ENCODE measurements at regions not wholly inside any gene's neighbourhood (a gene's known extent, or its start where the extent isn't known, plus 50 kb on each side); places are given as distances from the start of the nearest gene placed in this dataset.

DNA sequence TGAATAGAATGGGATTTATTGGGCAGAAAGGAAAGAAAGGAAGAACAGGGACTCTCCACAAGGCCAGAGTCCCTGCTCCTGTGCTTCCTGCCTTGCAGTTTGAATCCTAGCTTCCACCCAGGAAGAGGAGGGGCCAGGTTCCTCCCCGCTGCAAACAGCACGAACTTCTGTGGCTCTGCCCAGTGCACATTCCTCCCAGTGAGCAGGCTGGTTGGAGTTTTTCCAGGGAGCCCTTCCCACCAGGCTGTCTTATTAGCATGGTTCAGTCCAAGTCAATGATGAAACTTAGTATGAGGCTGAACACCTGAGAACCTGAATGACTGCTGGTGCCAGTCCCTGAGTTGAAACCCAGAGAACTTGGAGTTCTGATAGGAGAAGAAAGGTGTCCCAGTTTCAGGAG, 247.2 kb downstream of the DUSP10 start:
- H3K27ac ChIP-seq (ENCODE audit: low read depth, low read length), result no peak overlapping the region

GRCh38 chr1:221497046-221497445, 244.8 kb downstream of the DUSP10 start:
- no peaks in the 10 kb centered on the region for H3K9me3 Mint-ChIP-seq
- Histone ChIP-seq H3K27me3 (ENCODE audit: insufficient read depth, low read length) (no peaks in the 10 kb centered on the region), H3K36me3 (ENCODE audit: insufficient read depth, low read length) (no peaks in the 10 kb centered on the region), H3K9me3 (ENCODE audit: control insufficient read depth in 1 of 2, low read length in 2 of 2) (no peaks in the 10 kb centered on the region), H3K4me3 (ENCODE audit: low read length in 2 of 2) (no peak overlapping the region), H3K4me1 (ENCODE audit: insufficient read depth, low read length) (no peaks in the 10 kb centered on the region), H3K27ac (ENCODE audit: low read depth, low read length) (no peak overlapping the region)
- H3K27ac Mint-ChIP-seq, result no peak overlapping the region
- no peak overlapping the region for H3K4me3 Mint-ChIP-seq
- DNase-seq, result no peak
- intact Hi-C loops (cut with micrococcal nuclease), result no loop called here
- ChIA-PET CTCF (ENCODE audit: partially characterized antibody) (no interaction called here), POLR2A (ENCODE audit: partially characterized antibody) (no interaction called here)
- peaks cover 3 to 8% of the 10 kb centered on the region in 2 donors for H3K27me3 Mint-ChIP-seq
- no peaks in the 10 kb centered on the region for H3K4me1 Mint-ChIP-seq
- H3K36me3 Mint-ChIP-seq, result no peaks in the 10 kb centered on the region

More for the DNA sequence above, 247.2 kb downstream of the DUSP10 start:
- CTCF ChIA-PET (ENCODE audit: partially characterized antibody), result interaction anchor here (0.9 kb wide), 1 partner anchor 601 kb away, joined by 3 read pairs; no protein-coding TSS in a partner anchor
- Histone ChIP-seq H3K9me3 (ENCODE audit: control insufficient read depth in 1 of 2, low read length in 2 of 2) (no peaks in the 10 kb centered on the region), H3K4me1 (ENCODE audit: insufficient read depth, low read length) (no peaks in the 10 kb centered on the region), H3K4me3 (ENCODE audit: low read length in 2 of 2) (no peak overlapping the region), H3K27me3 (ENCODE audit: insufficient read depth, low read length) (no peaks in the 10 kb centered on the region), H3K36me3 (ENCODE audit: insufficient read depth, low read length) (no peaks in the 10 kb centered on the region)
- no peak for DNase-seq
- Mint-ChIP-seq H3K9me3 (no peaks in the 10 kb centered on the region), H3K27ac (no peak overlapping the region), H3K27me3 (peaks cover 3% of the 10 kb centered on the region in 2 donors), H3K4me3 (no peak overlapping the region), H3K36me3 (no peaks in the 10 kb centered on the region), H3K4me1 (no peaks in the 10 kb centered on the region)
- intact Hi-C loops (cut with micrococcal nuclease), result no loop called here
- POLR2A ChIA-PET (ENCODE audit: partially characterized antibody), result no interaction called here

DNA sequence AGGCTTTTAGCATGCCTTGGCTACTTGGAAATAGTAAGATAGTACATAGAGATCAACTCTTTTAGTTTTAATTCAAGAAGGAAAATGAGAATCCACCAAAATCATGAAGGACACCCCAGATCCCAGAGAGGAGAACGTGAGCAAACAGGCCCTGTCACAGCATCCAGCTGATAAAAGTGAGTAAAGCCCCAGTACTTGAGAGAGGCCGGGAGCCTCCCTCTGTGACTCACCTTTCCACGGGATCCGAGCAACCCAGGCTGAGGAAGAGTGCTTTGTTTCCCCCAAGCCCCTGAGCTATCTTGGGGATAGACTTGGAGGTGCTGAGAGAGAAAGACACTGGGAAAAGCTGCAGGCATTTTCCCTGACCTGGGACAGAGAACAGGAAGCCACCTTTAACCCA, 238.6 kb downstream of the DUSP10 start:
- ChIA-PET POLR2A (ENCODE audit: partially characterized antibody) (no interaction called here), CTCF (ENCODE audit: partially characterized antibody) (no interaction called here)
- intact Hi-C loops (cut with micrococcal nuclease), result no loop called here
- H3K27ac Mint-ChIP-seq, result peak overlapping the region in 1 of 7 donors; percentile 66
- Histone ChIP-seq H3K4me1 (ENCODE audit: insufficient read depth, low read length) (no peaks in the 10 kb centered on the region), H3K4me3 (ENCODE audit: low read length in 2 of 2) (no peak overlapping the region), H3K27me3 (ENCODE audit: insufficient read depth, low read length) (no peaks in the 10 kb centered on the region), H3K9me3 (ENCODE audit: control insufficient read depth in 1 of 2, low read length in 2 of 2) (no peaks in the 10 kb centered on the region), H3K27ac (ENCODE audit: low read depth, low read length) (no peak overlapping the region), H3K36me3 (ENCODE audit: insufficient read depth, low read length) (no peaks in the 10 kb centered on the region)
- H3K4me3 Mint-ChIP-seq, result no peak overlapping the region
- peaks cover 6 to 36% (median 23%) of the 10 kb centered on the region in 8 donors for H3K9me3 Mint-ChIP-seq
- peaks cover 6 to 7% of the 10 kb centered on the region in 2 donors for H3K27me3 Mint-ChIP-seq
- DNase-seq, result no peak
- peaks cover 5 to 7% of the 10 kb centered on the region in 2 donors for H3K36me3 Mint-ChIP-seq
- no peaks in the 10 kb centered on the region for H3K4me1 Mint-ChIP-seq

- no peaks in the 10 kb centered on the region for H3K27me3 ChIP-seq (ENCODE audit: insufficient read depth, low read length)
- intact Hi-C loops (cut with micrococcal nuclease), result no loop called here
- H3K4me3 ChIP-seq (ENCODE audit: low read length in 2 of 2), result no peak overlapping the region
- no peak for DNase-seq
- peaks cover 0 to 1% (median 0%) of the 10 kb centered on the region in 4 donors for H3K4me1 Mint-ChIP-seq
- peaks cover 5 to 7% of the 10 kb centered on the region in 2 donors for H3K36me3 Mint-ChIP-seq
- H3K27ac Mint-ChIP-seq, result peak overlapping the region in 1 of 7 donors; percentile 59
- H3K36me3 ChIP-seq (ENCODE audit: insufficient read depth, low read length), result no peaks in the 10 kb centered on the region
- no peaks in the 10 kb centered on the region for H3K9me3 ChIP-seq (ENCODE audit: control insufficient read depth in 1 of 2, low read length in 2 of 2)
- H3K4me3 Mint-ChIP-seq, result no peak overlapping the region
- no peaks in the 10 kb centered on the region for H3K4me1 ChIP-seq (ENCODE audit: insufficient read depth, low read length)
- POLR2A ChIA-PET (ENCODE audit: partially characterized antibody), result no interaction called here
- CTCF ChIA-PET (ENCODE audit: partially characterized antibody), result no interaction called here
- H3K9me3 Mint-ChIP-seq, result peaks cover 6 to 22% (median 19%) of the 10 kb centered on the region in 8 donors
- peaks cover 0 to 7% of the 10 kb centered on the region in 2 donors for H3K27me3 Mint-ChIP-seq
- H3K27ac ChIP-seq (ENCODE audit: low read depth, low read length), result no peak overlapping the region
These were observed 232.1 kb downstream of the DUSP10 start for GRCh38 chr1:221509575-221510355.

- H3K36me3 Mint-ChIP-seq, result no peaks in the 10 kb centered on the region
- no peak overlapping the region for H3K4me3 ChIP-seq (ENCODE audit: low read length in 2 of 2)
- no peaks in the 10 kb centered on the region for H3K27me3 Mint-ChIP-seq
These were observed 230.9 kb downstream of the DUSP10 start for GRCh38 chr1:221510793-221511503.

DNA sequence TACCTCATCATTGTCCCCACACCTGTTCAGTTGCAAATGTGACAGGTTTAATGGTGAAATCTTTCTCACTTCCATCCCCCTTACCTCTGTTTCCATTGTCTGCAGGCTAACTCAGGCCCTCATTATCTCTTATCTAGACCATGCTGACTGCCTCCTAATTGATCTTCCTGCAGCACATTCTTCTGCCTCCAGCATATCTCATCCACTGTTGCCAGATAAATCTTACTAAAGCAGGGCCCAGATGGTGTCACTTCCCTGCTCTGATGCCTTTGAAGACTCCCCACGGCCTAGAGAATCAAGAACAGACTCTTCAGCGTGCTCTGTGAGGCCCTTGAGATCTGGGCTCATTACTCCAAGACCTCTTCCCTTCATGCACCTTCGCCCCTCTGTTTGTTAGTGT, 230.1 kb downstream of the DUSP10 start:
- no peaks in the 10 kb centered on the region for H3K27me3 Mint-ChIP-seq
- POLR2A ChIA-PET (ENCODE audit: partially characterized antibody), result no interaction called here
- CTCF ChIA-PET (ENCODE audit: partially characterized antibody), result no interaction called here

More at GRCh38 chr1:221510793-221511503, 230.9 kb downstream of the DUSP10 start:
- Histone ChIP-seq H3K9me3 (ENCODE audit: control insufficient read depth in 1 of 2, low read length in 2 of 2) (no peaks in the 10 kb centered on the region), H3K27ac (ENCODE audit: low read depth, low read length) (no peak overlapping the region), H3K36me3 (ENCODE audit: insufficient read depth, low read length) (no peaks in the 10 kb centered on the region), H3K4me1 (ENCODE audit: insufficient read depth, low read length) (no peaks in the 10 kb centered on the region), H3K27me3 (ENCODE audit: insufficient read depth, low read length) (no peaks in the 10 kb centered on the region)
- POLR2A ChIA-PET (ENCODE audit: partially characterized antibody), result no interaction called here
- no peak overlapping the region for H3K27ac Mint-ChIP-seq
- DNase-seq, result no peak
- CTCF ChIA-PET (ENCODE audit: partially characterized antibody), result no interaction called here
- intact Hi-C loops (cut with micrococcal nuclease), result no loop called here
- peaks cover 0 to 12% (median 8%) of the 10 kb centered on the region in 8 donors for H3K9me3 Mint-ChIP-seq
- H3K4me1 Mint-ChIP-seq, result peaks cover 0 to 1% (median 0%) of the 10 kb centered on the region in 4 donors
- H3K4me3 Mint-ChIP-seq, result no peak overlapping the region

GRCh38 chr1:221514806-221515205, 227.1 kb downstream of the DUSP10 start:
- ChIA-PET POLR2A (ENCODE audit: partially characterized antibody) (no interaction called here), CTCF (ENCODE audit: partially characterized antibody) (no interaction called here)
- no peak overlapping the region for H3K27ac ChIP-seq (ENCODE audit: low read depth, low read length)
- intact Hi-C loops (cut with micrococcal nuclease), result no loop called here
- no peaks in the 10 kb centered on the region for H3K4me1 ChIP-seq (ENCODE audit: insufficient read depth, low read length)
- no peak overlapping the region for H3K4me3 ChIP-seq (ENCODE audit: low read length in 2 of 2)
- no peaks in the 10 kb centered on the region for H3K9me3 ChIP-seq (ENCODE audit: control insufficient read depth in 1 of 2, low read length in 2 of 2)
- H3K36me3 ChIP-seq (ENCODE audit: insufficient read depth, low read length), result no peaks in the 10 kb centered on the region
- H3K27ac Mint-ChIP-seq, result no peak overlapping the region
- H3K4me3 Mint-ChIP-seq, result no peak overlapping the region
- H3K9me3 Mint-ChIP-seq, result peaks cover 0 to 2% (median 0%) of the 10 kb centered on the region in 8 donors
- DNase-seq, result no peak
- H3K36me3 Mint-ChIP-seq, result no peaks in the 10 kb centered on the region
- no peaks in the 10 kb centered on the region for H3K27me3 ChIP-seq (ENCODE audit: insufficient read depth, low read length)
- peaks cover 0 to 1% (median 0%) of the 10 kb centered on the region in 4 donors for H3K4me1 Mint-ChIP-seq
- peaks cover 0 to 2% of the 10 kb centered on the region in 2 donors for H3K27me3 Mint-ChIP-seq

More for the DNA sequence above, 230.1 kb downstream of the DUSP10 start:
- no peak overlapping the region for H3K27ac Mint-ChIP-seq
- Histone ChIP-seq H3K4me3 (ENCODE audit: low read length in 2 of 2) (no peak overlapping the region), H3K27me3 (ENCODE audit: insufficient read depth, low read length) (no peaks in the 10 kb centered on the region), H3K4me1 (ENCODE audit: insufficient read depth, low read length) (no peaks in the 10 kb centered on the region), H3K27ac (ENCODE audit: low read depth, low read length) (no peak overlapping the region), H3K9me3 (ENCODE audit: control insufficient read depth in 1 of 2, low read length in 2 of 2) (no peaks in the 10 kb centered on the region), H3K36me3 (ENCODE audit: insufficient read depth, low read length) (no peaks in the 10 kb centered on the region)
- peaks cover 0 to 5% (median under 1%) of the 10 kb centered on the region in 8 donors for H3K9me3 Mint-ChIP-seq
- no peak for DNase-seq
- intact Hi-C loops (cut with micrococcal nuclease), result no loop called here
- H3K36me3 Mint-ChIP-seq, result no peaks in the 10 kb centered on the region
- H3K4me3 Mint-ChIP-seq, result no peak overlapping the region
- H3K4me1 Mint-ChIP-seq, result peaks cover 0 to 1% (median 0%) of the 10 kb centered on the region in 4 donors

Data from CD4-positive, alpha-beta memory T cell (primary cell).